Neural progenitor cell (in vitro differentiated cells): ENCODE measurements at regions not wholly inside any gene's neighbourhood (a gene's known extent, or its start where the extent isn't known, plus 50 kb on each side); places are given as distances from the start of the nearest gene placed in this dataset.

Experiments
- DNase-seq: peaks from one replicate; pipeline ENCODE4 v3.0.0-alpha.2; 2016; ENCODE audit warnings: low spot score
- H2AFZ ChIP-seq: fragments of 200-600 bp; sonication (generic); replicated peaks from 2 replicates; pipeline ENCODE4 v1.6.1; 2016; ENCODE audit warnings: antibody characterized with exemption
- H3F3A ChIP-seq: fragments of 200-600 bp; sonication (generic); 2 replicates; pipeline ENCODE4 v1.6.1; 2016; ENCODE audit warnings: antibody characterized with exemption, low read depth
- H3K27ac ChIP-seq: fragments of 200-600 bp; sonication (generic); 2 replicates; pipeline ENCODE4 v1.5.1; 2016; ENCODE audit warnings: mild to moderate bottlenecking
- H3K27me3 ChIP-seq: fragments of 200-600 bp; sonication (generic); 2 replicates; pipeline ENCODE4 v1.6.1; 2016; ENCODE audit warnings: mild to moderate bottlenecking, moderate library complexity
- H3K36me3 ChIP-seq: fragments of 200-600 bp; sonication (generic); 2 replicates; pipeline ENCODE4 v1.5.1; 2016
- H3K4me1 ChIP-seq: fragments of 200-600 bp; sonication (generic); 2 replicates; pipeline ENCODE4 v1.6.1; 2016; ENCODE audit warnings: mixed run types
- H3K4me2 ChIP-seq: fragments of 200-600 bp; sonication (generic); 2 replicates; pipeline ENCODE4 v1.6.1; 2016
- H3K4me3 ChIP-seq: fragments of 200-600 bp; sonication (generic); 2 replicates; pipeline ENCODE4 v1.5.1; 2016
- H3K79me2 ChIP-seq: fragments of 200-600 bp; sonication (generic); 2 replicates; pipeline ENCODE4 v1.6.1; 2016; ENCODE audit warnings: low read depth
- H3K9ac ChIP-seq: fragments of 200-600 bp; sonication (generic); 2 replicates; pipeline ENCODE4 v1.6.1; 2016
- H3K9me3 ChIP-seq: fragments of 200-600 bp; sonication (generic); 2 replicates; pipeline ENCODE4 v1.5.1; 2016; ENCODE audit warnings: low read depth
- H4K20me1 ChIP-seq: fragments of 200-600 bp; sonication (generic); 2 replicates; pipeline ENCODE4 v1.6.1; 2016; ENCODE audit warnings: low read depth
- H3K27ac Mint-ChIP-seq: 3 replicates; pipeline ENCODE4 v1.8.0; 2021; ENCODE audit warnings: mixed read lengths
- H3K27me3 Mint-ChIP-seq: 2 replicates; pipeline ENCODE4 v1.8.0; 2022; ENCODE audit warnings: low read depth, mild to moderate bottlenecking, inconsistent platforms, moderate library complexity, mixed read lengths; ENCODE audit not compliant: insufficient read depth
- H3K36me3 Mint-ChIP-seq: 3 replicates; pipeline ENCODE4 v1.8.0; 2021; ENCODE audit warnings: mixed read lengths
- H3K4me1 Mint-ChIP-seq: 3 replicates; pipeline ENCODE4 v1.8.0; 2021; ENCODE audit warnings: mixed read lengths
- H3K4me3 Mint-ChIP-seq: 3 replicates; pipeline ENCODE4 v1.8.0; 2021; ENCODE audit warnings: mild to moderate bottlenecking, moderate library complexity, mixed read lengths
- H3K9me3 Mint-ChIP-seq: 3 replicates; pipeline ENCODE4 v1.8.0; 2020; ENCODE audit warnings: mixed read lengths
- EZH2 ChIP-seq: fragments of 200-600 bp; sonication (generic); IDR thresholded peaks from 2 replicates; pipeline ENCODE4 v1.6.1; 2017; ENCODE audit warnings: antibody characterized with exemption, mild to moderate bottlenecking, moderate library complexity
- EZH2phosphoT487 ChIP-seq: fragments of 200-600 bp; sonication (generic); IDR thresholded peaks from 2 replicates; pipeline ENCODE4 v1.6.1; 2017; ENCODE audit warnings: antibody characterized with exemption
- TF ChIP-seq, protein P1 (sequence below): fragments of 200-600 bp; sonication (generic); IDR thresholded peaks from 2 replicates; pipeline ENCODE4 v1.5.1; 2017; ENCODE audit warnings: antibody characterized with exemption, mild to moderate bottlenecking

DNA sequence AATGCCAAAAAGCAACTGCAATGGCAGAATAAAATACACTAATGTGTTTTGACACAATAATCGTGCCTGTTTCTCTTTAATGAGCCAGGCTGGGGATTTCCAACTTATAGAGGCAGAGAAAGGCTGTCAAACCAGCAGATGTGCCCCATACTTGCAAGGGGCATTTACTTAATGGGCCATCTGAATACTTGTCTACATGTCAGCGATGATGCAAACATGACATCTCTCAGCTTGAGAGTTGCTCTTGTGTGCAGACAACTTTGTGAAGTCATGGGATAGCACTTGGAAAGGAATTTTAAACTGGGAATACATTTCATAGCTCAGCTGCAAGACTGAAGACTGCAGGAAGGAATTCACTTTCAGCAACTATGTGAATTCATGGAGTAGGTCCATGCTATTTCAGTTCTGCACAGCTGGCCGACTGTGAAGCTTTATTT lies 127.4 kb upstream of the ADAMTS9 start:
- Histone ChIP-seq H3K36me3 (no peaks in the 10 kb centered on the region), H3K9ac (no peak overlapping the region), H3K27ac (no peak overlapping the region), H3K4me1 (peaks cover 21% of the 10 kb centered on the region), H3K27me3 (no peaks in the 10 kb centered on the region), H3K79me2 (no peaks in the 10 kb centered on the region), H3F3A (no peaks in the 10 kb centered on the region), H3K4me2 (no peak overlapping the region), H3K4me3 (no peak overlapping the region), H2AFZ (no peak overlapping the region), H3K9me3 (no peaks in the 10 kb centered on the region), H4K20me1 (no peaks in the 10 kb centered on the region)
- H3K36me3 Mint-ChIP-seq = no peaks in the 10 kb centered on the region
- H3K9me3 Mint-ChIP-seq = peaks cover 4% of the 10 kb centered on the region
- TF ChIP-seq EZH2 (no peak), EZH2phosphoT487 (no peak)
- TF ChIP-seq, protein P1, sequence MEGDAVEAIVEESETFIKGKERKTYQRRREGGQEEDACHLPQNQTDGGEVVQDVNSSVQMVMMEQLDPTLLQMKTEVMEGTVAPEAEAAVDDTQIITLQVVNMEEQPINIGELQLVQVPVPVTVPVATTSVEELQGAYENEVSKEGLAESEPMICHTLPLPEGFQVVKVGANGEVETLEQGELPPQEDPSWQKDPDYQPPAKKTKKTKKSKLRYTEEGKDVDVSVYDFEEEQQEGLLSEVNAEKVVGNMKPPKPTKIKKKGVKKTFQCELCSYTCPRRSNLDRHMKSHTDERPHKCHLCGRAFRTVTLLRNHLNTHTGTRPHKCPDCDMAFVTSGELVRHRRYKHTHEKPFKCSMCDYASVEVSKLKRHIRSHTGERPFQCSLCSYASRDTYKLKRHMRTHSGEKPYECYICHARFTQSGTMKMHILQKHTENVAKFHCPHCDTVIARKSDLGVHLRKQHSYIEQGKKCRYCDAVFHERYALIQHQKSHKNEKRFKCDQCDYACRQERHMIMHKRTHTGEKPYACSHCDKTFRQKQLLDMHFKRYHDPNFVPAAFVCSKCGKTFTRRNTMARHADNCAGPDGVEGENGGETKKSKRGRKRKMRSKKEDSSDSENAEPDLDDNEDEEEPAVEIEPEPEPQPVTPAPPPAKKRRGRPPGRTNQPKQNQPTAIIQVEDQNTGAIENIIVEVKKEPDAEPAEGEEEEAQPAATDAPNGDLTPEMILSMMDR = no peak
- no peak overlapping the region for H3K4me3 Mint-ChIP-seq
- DNase-seq = no peak
- peaks cover 2% of the 10 kb centered on the region for H3K27me3 Mint-ChIP-seq
- H3K27ac Mint-ChIP-seq = no peak overlapping the region
- H3K4me1 Mint-ChIP-seq = peaks cover 23% of the 10 kb centered on the region

DNA sequence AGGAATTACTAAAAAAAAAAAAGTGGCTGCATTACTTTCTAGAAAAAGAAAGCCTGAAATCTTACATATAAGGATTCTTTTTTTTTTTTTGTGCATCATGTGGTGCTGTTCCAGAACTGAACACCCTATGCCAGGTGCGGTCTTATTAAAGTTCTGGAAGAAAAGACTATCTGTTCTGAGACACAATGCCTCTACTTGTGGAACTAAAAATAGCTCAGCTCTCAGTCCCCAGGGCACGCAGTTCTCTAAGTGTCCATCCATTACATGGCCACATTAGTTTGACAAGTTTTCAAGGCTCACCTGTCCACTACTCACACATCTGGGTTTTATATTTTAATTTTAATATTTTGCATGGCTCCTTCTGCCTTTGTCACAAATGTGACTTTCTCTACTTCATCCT lies 126.6 kb upstream of the ADAMTS9 start:
- H3K9me3 ChIP-seq = no peaks in the 10 kb centered on the region
- H4K20me1 ChIP-seq = no peaks in the 10 kb centered on the region
- DNase-seq = no peak
- Mint-ChIP-seq H3K9me3 (peaks cover 4% of the 10 kb centered on the region), H3K4me1 (peaks cover 23% of the 10 kb centered on the region), H3K4me3 (no peak overlapping the region), H3K27me3 (peaks cover 2% of the 10 kb centered on the region), H3K27ac (no peak overlapping the region), H3K36me3 (no peaks in the 10 kb centered on the region)
- H3K9ac ChIP-seq = no peak overlapping the region
- no peaks in the 10 kb centered on the region for H3F3A ChIP-seq
- H3K27me3 ChIP-seq = no peaks in the 10 kb centered on the region
- no peak overlapping the region for H3K4me3 ChIP-seq
- no peaks in the 10 kb centered on the region for H3K36me3 ChIP-seq
- H3K4me2 ChIP-seq = no peak overlapping the region
- no peak overlapping the region for H3K27ac ChIP-seq
- H3K4me1 ChIP-seq = peaks cover 21% of the 10 kb centered on the region
- H3K79me2 ChIP-seq = no peaks in the 10 kb centered on the region
- H2AFZ ChIP-seq = no peak overlapping the region
- TF ChIP-seq EZH2 (no peak), EZH2phosphoT487 (no peak)
- TF ChIP-seq, protein P1 = no peak

DNA sequence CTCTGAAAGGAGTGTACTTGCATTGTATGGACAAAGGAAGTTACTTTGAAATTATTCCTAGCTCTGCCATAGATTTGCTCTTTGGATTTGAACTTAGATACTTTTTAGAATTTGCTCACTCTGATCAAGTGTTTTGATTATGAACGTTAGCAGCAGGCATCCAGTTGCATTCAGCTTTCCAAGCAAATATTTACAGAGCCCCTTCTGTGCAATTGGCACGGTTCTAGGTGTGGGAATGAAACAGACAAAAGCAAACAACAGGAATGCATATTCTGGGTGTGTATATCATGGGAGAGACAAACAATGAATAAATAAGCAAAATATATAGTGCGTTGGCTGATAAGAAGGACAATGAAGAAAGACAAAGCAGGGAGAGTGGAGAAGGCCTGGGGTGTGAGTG lies 125.5 kb upstream of the ADAMTS9 start:
- Histone ChIP-seq H3K36me3 (no peaks in the 10 kb centered on the region), H4K20me1 (no peaks in the 10 kb centered on the region), H3K27ac (no peak overlapping the region), H3K9me3 (no peaks in the 10 kb centered on the region), H3K27me3 (no peaks in the 10 kb centered on the region), H3K9ac (no peak overlapping the region), H3K4me3 (no peak overlapping the region), H3K4me2 (no peak overlapping the region), H3F3A (no peaks in the 10 kb centered on the region), H3K4me1 (peaks cover 21% of the 10 kb centered on the region), H2AFZ (no peak overlapping the region), H3K79me2 (no peaks in the 10 kb centered on the region)
- peaks cover 23% of the 10 kb centered on the region for H3K4me1 Mint-ChIP-seq
- H3K27me3 Mint-ChIP-seq = peaks cover 2% of the 10 kb centered on the region
- H3K27ac Mint-ChIP-seq = no peak overlapping the region
- DNase-seq = no peak
- no peak overlapping the region for H3K4me3 Mint-ChIP-seq
- H3K9me3 Mint-ChIP-seq = no peaks in the 10 kb centered on the region
- no peak for TF ChIP-seq EZH2
- TF ChIP-seq, protein P1 = no peak
- no peak for TF ChIP-seq EZH2phosphoT487
- H3K36me3 Mint-ChIP-seq = no peaks in the 10 kb centered on the region
